Right hindlimb (tissue), 1 donor: ENCODE measurements at regions not wholly inside any gene's neighbourhood (a gene's known extent, or its start where the extent isn't known, plus 50 kb on each side); places are given as distances from the start of the nearest gene placed in this dataset.
"Not testable (repeated sequence)": the region's sequence is repeated elsewhere in the genome, so short reads cannot be mapped to it uniquely, and the experiment has no call there.

Experiments used
- DNase-seq: peaks from one replicate; pipeline ENCODE4 v3.0.0-alpha.2; 2018

- DNase-seq: no peak
Observed at GRCh38 chr9:26562338-26562737, 330.3 kb downstream of the CAAP1 start.

GRCh38 chr9:26561928-26562327 is 330.7 kb downstream of the CAAP1 start:
- DNase-seq: no peak

- no peak for DNase-seq
Observed at GRCh38 chr9:26559506-26559905, 333.1 kb downstream of the CAAP1 start.

DNA sequence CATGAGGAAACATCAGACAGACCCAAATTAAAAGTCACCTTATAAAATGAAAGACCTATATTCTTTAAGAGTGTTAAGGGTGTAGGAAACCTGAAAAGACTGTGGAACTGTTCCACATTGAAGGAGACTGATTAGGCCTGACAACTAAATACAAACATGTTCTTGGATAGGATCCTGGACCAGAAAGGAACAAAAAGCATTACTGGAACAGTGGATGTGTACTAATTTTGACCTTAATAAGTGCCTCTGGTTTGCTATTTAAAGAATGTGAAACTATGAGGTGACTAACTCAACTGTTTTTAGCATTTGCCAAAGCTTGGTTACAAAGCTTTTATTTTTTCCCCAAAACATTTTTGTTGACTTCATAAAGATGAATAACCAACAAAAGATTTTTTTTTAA is 340.6 kb downstream of the CAAP1 start:
- DNase-seq: no peak

GRCh38 chr9:26551451-26551850 is 341.2 kb downstream of the CAAP1 start:
- no peak for DNase-seq

DNA sequence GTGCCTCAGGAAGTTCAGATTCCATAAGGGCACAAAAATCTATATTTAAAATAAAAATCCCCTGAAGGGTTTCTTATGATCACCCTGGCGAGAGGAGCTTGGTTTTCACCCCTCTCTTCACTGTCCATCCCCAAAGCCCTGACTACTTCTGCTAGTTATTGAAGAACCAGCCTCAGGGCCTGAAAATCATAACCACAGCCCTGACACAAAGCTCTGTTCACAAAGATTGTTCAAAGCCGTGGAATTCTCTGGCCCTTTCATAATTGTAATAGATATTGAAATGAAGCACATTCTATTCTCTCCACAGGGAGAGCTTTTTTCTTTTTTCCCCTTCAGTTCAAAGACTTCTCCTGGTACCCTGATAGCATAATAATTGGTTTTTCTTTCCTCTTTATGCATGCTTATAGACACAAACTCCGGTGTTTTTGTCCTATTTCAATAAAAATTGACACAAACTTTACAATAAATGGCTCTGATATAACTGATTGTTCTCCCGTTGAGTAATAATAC is 343.8 kb downstream of the CAAP1 start:
- no peak for DNase-seq

DNA sequence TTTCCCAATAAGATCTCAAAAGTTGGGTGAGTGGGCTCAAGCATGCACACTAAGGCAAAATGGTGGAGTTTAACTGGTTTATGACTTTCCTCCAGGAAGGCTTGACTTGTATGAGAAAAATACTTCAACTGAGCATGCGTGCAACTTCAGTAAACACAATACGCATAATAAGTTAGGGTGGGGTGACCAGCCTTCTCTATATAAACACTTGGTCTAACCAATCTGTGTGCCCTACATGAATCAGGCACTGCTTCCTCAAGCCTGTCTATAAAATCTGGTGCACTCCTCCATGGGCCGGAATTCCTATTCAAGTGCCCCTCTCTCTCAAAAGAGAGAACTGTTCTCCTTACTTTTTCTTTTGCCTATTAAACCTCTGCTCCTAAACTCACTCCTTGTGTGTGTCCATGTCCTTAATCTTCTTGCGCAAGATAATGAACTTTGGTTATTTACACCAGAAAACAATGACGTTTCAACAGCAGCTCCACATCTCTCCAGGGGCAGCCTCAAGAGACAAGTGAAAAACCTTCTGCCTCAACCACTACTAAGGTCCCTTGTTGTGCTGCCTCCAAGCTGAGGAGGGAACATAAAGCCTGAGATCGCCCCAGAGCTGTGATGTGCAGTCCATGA is 352.6 kb downstream of the CAAP1 start:
- DNase-seq: no peak

- DNase-seq: no peak
Observed at GRCh38 chr9:26537211-26537610, 355.4 kb downstream of the CAAP1 start.

- no peak for DNase-seq
Observed at GRCh38 chr9:26535151-26535550, 357.5 kb downstream of the CAAP1 start.

- DNase-seq: no peak
Observed at GRCh38 chr9:26530841-26531240, 361.8 kb downstream of the CAAP1 start.

- DNase-seq: no peak
Observed at GRCh38 chr9:26527931-26528330, 364.7 kb downstream of the CAAP1 start.

- DNase-seq: peak; percentile 48
Observed at GRCh38 chr9:26524267-26524666, 368.3 kb downstream of the CAAP1 start.

- DNase-seq: no peak
Observed at GRCh38 chr9:26523577-26523976, 369.0 kb downstream of the CAAP1 start.

GRCh38 chr9:26520141-26520540 is 372.5 kb downstream of the CAAP1 start:
- peak; percentile 29 for DNase-seq

GRCh38 chr9:26516773-26517343 is 375.7 kb downstream of the CAAP1 start:
- DNase-seq: no peak

- DNase-seq: no peak
Observed at GRCh38 chr9:26513730-26514129, 378.9 kb downstream of the CAAP1 start.

- DNase-seq: no peak
Observed at GRCh38 chr9:26510137-26510536, 382.5 kb downstream of the CAAP1 start.

- no peak for DNase-seq
Observed at GRCh38 chr9:26508897-26509296, 383.7 kb downstream of the CAAP1 start.

DNA sequence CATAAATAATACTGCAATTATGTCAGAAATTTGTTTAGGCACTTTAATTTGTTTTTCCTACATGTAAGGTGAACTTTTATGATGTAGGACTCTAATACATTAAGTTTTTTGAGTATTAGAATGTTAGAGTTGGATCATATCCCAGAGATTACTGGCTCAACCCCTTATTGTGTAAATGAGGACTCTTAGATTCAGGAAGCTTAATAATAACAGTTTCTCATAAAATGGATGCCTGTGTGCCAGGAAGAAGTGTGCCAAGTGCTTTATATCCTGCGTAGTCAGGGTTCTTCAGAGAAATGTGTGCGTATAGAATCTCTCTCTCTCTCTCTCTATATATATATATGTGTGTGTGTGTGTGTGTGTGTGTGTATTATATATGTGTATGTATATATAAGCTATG is 388.5 kb downstream of the CAAP1 start:
- DNase-seq: no peak

DNA sequence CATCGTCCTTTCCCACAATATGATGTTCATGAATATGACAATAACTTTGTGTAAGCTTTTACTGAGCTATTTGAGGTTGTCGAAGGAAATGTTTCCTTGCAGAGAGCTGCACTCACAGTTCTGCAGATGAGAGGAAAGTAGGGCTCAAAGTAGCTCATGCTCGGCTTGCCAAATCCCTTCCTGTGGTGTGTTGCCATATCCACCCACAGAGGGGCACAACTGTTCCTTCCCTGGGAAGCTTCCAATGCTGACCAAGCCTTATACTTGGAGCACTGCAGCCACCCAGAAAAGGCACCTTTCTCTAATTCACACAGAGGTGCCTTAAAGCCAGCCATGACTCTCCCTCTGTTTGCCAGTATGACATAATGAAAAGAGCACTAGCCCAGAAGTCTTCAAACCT is 390.3 kb downstream of the CAAP1 start:
- DNase-seq: no peak

- DNase-seq: no peak
Observed at GRCh38 chr9:26500471-26500870, 392.1 kb downstream of the CAAP1 start.

GRCh38 chr9:26492608-26493521 is 399.7 kb downstream of the CAAP1 start:
- DNase-seq: not testable (repeated sequence)

- DNase-seq: not testable (repeated sequence)
Observed at GRCh38 chr9:26491922-26492607, 400.5 kb downstream of the CAAP1 start.
